ENCODE measurements at regions not wholly inside any gene's neighbourhood (a gene's known extent, or its start where the extent isn't known, plus 50 kb on each side); places are given as distances from the start of the nearest gene placed in this dataset.
A peak's percentile ranks its signal among the peaks of the same experiment; 100 is the strongest.

GRCh38 chr16:85550422-85550864 lies 62.7 kb upstream of the GSE1 start:
- H3K36me3 ChIP-seq (ENCODE audit: control insufficient read depth, low read length): no peaks in the 10 kb centered on the region
- peaks cover 25% of the 10 kb centered on the region for H3K4me1 ChIP-seq (ENCODE audit: control insufficient read depth, low read length)
- peaks cover 7% of the 10 kb centered on the region; the same call in 1 of the 2 replicates for H3F3A ChIP-seq (ENCODE audit: control insufficient read depth, insufficient read depth)
- TF ChIP-seq CTCF (IDR thresholded peaks at IDR 0.05; ENCODE audit: low read depth, low read length, poor library complexity, severe bottlenecking) (peak; percentile 18), EZH2phosphoT487 (IDR thresholded peaks at IDR 0.05; ENCODE audit: borderline replicate concordance, low read length) (no peak)
- H3K9me2 ChIP-seq (replicated peaks; ENCODE audit: control insufficient read depth, low read length): no peaks in the 10 kb centered on the region
- H3K4me2 ChIP-seq (ENCODE audit: low read length): no peak overlapping the region
- no peaks in the 10 kb centered on the region for H4K20me1 ChIP-seq (ENCODE audit: control insufficient read depth, insufficient read depth, low read depth, low read length)
- no peak overlapping the region for H3K4me3 ChIP-seq (ENCODE audit: low read length)
- H3K79me2 ChIP-seq (ENCODE audit: control insufficient read depth, low read length): no peaks in the 10 kb centered on the region
- no peak overlapping the region for H3K27ac ChIP-seq (ENCODE audit: low read depth, low read length)
- no peaks in the 10 kb centered on the region for H3K9me3 ChIP-seq (ENCODE audit: control insufficient read depth, insufficient read depth, low read length)
- peaks cover 27% of the 10 kb centered on the region for H3K27me3 ChIP-seq (ENCODE audit: control insufficient read depth, low read length)

GRCh38 chr16:85550953-85551924 lies 61.9 kb upstream of the GSE1 start:
- no peaks in the 10 kb centered on the region for H3K9me3 ChIP-seq (ENCODE audit: control insufficient read depth, insufficient read depth, low read length)
- H3K4me2 ChIP-seq (ENCODE audit: low read length): no peak overlapping the region
- no peaks in the 10 kb centered on the region for H3K79me2 ChIP-seq (ENCODE audit: control insufficient read depth, low read length)
- H3K9me2 ChIP-seq (replicated peaks; ENCODE audit: control insufficient read depth, low read length): no peaks in the 10 kb centered on the region
- H3F3A ChIP-seq (ENCODE audit: control insufficient read depth, insufficient read depth): peaks cover 7% of the 10 kb centered on the region; the same call in 1 of the 2 replicates
- peaks cover 33% of the 10 kb centered on the region for H3K4me1 ChIP-seq (ENCODE audit: control insufficient read depth, low read length)
- no peak overlapping the region for H3K4me3 ChIP-seq (ENCODE audit: low read length)
- H4K20me1 ChIP-seq (ENCODE audit: control insufficient read depth, insufficient read depth, low read depth, low read length): no peaks in the 10 kb centered on the region
- H3K27me3 ChIP-seq (ENCODE audit: control insufficient read depth, low read length): peaks cover 35% of the 10 kb centered on the region
- no peaks in the 10 kb centered on the region for H3K36me3 ChIP-seq (ENCODE audit: control insufficient read depth, low read length)
- no peak for TF ChIP-seq EZH2phosphoT487 (IDR thresholded peaks at IDR 0.05; ENCODE audit: borderline replicate concordance, low read length)
- peak; percentile 6 for TF ChIP-seq CTCF (IDR thresholded peaks at IDR 0.05; ENCODE audit: low read depth, low read length, poor library complexity, severe bottlenecking)
- no peak overlapping the region for H3K27ac ChIP-seq (ENCODE audit: low read depth, low read length)

- peaks cover 3% of the 10 kb centered on the region; the same call in 1 of the 2 replicates for H4K20me1 ChIP-seq (ENCODE audit: control insufficient read depth, insufficient read depth, low read depth, low read length)
- H3K9me2 ChIP-seq (replicated peaks; ENCODE audit: control insufficient read depth, low read length): no peaks in the 10 kb centered on the region
- peaks cover 51% of the 10 kb centered on the region for H3K27me3 ChIP-seq (ENCODE audit: control insufficient read depth, low read length)
- no peak for TF ChIP-seq EZH2phosphoT487 (IDR thresholded peaks at IDR 0.05; ENCODE audit: borderline replicate concordance, low read length)
- TF ChIP-seq CTCF (IDR thresholded peaks at IDR 0.05; ENCODE audit: low read depth, low read length, poor library complexity, severe bottlenecking): no peak
- no peaks in the 10 kb centered on the region for H3K36me3 ChIP-seq (ENCODE audit: control insufficient read depth, low read length)
- H3K79me2 ChIP-seq (ENCODE audit: control insufficient read depth, low read length): peaks cover 3% of the 10 kb centered on the region; the same call in 1 of the 2 replicates
- peaks cover 18% of the 10 kb centered on the region for H3F3A ChIP-seq (ENCODE audit: control insufficient read depth, insufficient read depth)
- peak overlapping the region; percentile 89 for H3K4me2 ChIP-seq (ENCODE audit: low read length)
- no peak overlapping the region for H3K27ac ChIP-seq (ENCODE audit: low read depth, low read length)
- no peaks in the 10 kb centered on the region for H3K9me3 ChIP-seq (ENCODE audit: control insufficient read depth, insufficient read depth, low read length)
- H3K4me1 ChIP-seq (ENCODE audit: control insufficient read depth, low read length): peaks cover 49% of the 10 kb centered on the region
- peak overlapping the region; percentile 67 for H3K4me3 ChIP-seq (ENCODE audit: low read length)
Observed at GRCh38 chr16:85552980-85553435, 60.1 kb upstream of the GSE1 start.
